HCT116 (cell line): ENCODE measurements at regions not wholly inside any gene's neighbourhood (a gene's known extent, or its start where the extent isn't known, plus 50 kb on each side); places are given as distances from the start of the nearest gene placed in this dataset.

Experiments
- ATAC-seq: fragments of 200-7000 bp; cut with Tn5 transposase; 2 replicates; pipeline ENCODE4 v1.9.1; 2020; ENCODE audit warnings: mild to moderate bottlenecking, moderate library complexity
- BruUV-seq: library from RNA; stranded (reverse); fragments of 400-500 nt; replicated peaks from 2 replicates; lab custom pipeline; 2021; lab: Mats Ljungman, UMichigan
- CTCF ChIA-PET: fragments of 300-600 bp; sonication (Branson Sonifier 250); formaldehyde crosslinking; loops from one replicate; lab custom pipeline; 2021; ENCODE audit warnings: antibody characterized with exemption; lab: Charles Lee
- POLR2A ChIA-PET: fragments of 300-600, 350-600 bp; sonication (Branson Sonifier 250); formaldehyde crosslinking; loops from one replicate; lab custom pipeline; 2021; ENCODE audit warnings: antibody characterized with exemption; lab: Charles Lee
- RAD21 ChIA-PET, 2 experiments: fragments of 300-600 bp; sonication (Branson Sonifier 250); formaldehyde crosslinking; loops; one replicate each; lab custom pipeline; 2023; ENCODE audit warnings: low total read pairs in 2 of 2; ENCODE audit not compliant: uncharacterized antibody in 2 of 2, unreplicated experiment in 2 of 2, low non-redundant PET in 1 of 2; lab: Charles Lee
- DNase-seq: peaks from one replicate; pipeline ENCODE4 v3.0.0-alpha.2; 2010; ENCODE audit warnings: low read depth, low spot score
- H2AFZ ChIP-seq: fragments of 200-600 bp; shearing (Covaris generic), sonication (generic); 2 replicates; pipeline ENCODE4 v1.6.1; 2017; ENCODE audit warnings: low read depth, mixed run types, mixed read lengths, antibody characterized with exemption, low read length; ENCODE audit not compliant: poor library complexity, severe bottlenecking
- H3K27ac ChIP-seq: 2 replicates; pipeline ENCODE4 v1.5.1; 2012; ENCODE audit warnings: low read depth, low read length
- H3K27me3 ChIP-seq: fragments of 200-600 bp; sonication (generic); 2 replicates; pipeline ENCODE4 v1.6.1; 2016; ENCODE audit warnings: mixed run types, low read length, mixed read lengths; ENCODE audit not compliant: insufficient read depth
- H3K36me3 ChIP-seq, 2 experiments: fragments of 200-500 bp in 1 of 2; fragments of 200-600 bp in 1 of 2; sonication (Bioruptor generic) in 1 of 2; sonication (generic) in 1 of 2; 2 replicates each; pipeline versions ENCODE4 v1.5.1 to v1.6.1; 2014 to 2016; ENCODE audit warnings: low read length in 2 of 2, inconsistent platforms in 1 of 2, mixed read lengths in 1 of 2, mixed run types in 1 of 2; ENCODE audit not compliant: insufficient read depth in 2 of 2, control insufficient read depth in 1 of 2
- H3K4me1 ChIP-seq, 2 experiments: fragments of 200-600 bp in 1 of 2; sonication (generic) in 1 of 2; 2 replicates each; pipeline versions ENCODE4 v1.5.1 to v1.6.1; 2012 to 2017; ENCODE audit warnings: low read length in 2 of 2, inconsistent platforms in 1 of 2, mild to moderate bottlenecking in 1 of 2, mixed read lengths in 1 of 2, mixed run types in 1 of 2, moderate library complexity in 1 of 2; ENCODE audit not compliant: insufficient read depth in 2 of 2, control insufficient read depth in 1 of 2
- H3K4me2 ChIP-seq: fragments of 200-600 bp; sonication (generic); 2 replicates; pipeline ENCODE4 v1.6.1; 2017; ENCODE audit warnings: mixed run types, low read length, mixed read lengths
- H3K4me3 ChIP-seq, 2 experiments: fragments of 200-600 bp in 1 of 2; sonication (generic) in 1 of 2; replicated peaks in 1 of 2; 2 replicates each; pipeline ENCODE4 v1.5.1; 2011 to 2016; ENCODE audit warnings: low read length in 2 of 2, control low read depth in 1 of 2, low read depth in 1 of 2, mild to moderate bottlenecking in 1 of 2, mixed read lengths in 1 of 2, mixed run types in 1 of 2
- H3K79me2 ChIP-seq: fragments of 200-600 bp; sonication (generic); 2 replicates; pipeline ENCODE4 v1.6.1; 2017; ENCODE audit warnings: mild to moderate bottlenecking, mixed run types, low read length, moderate library complexity, mixed read lengths; ENCODE audit not compliant: insufficient read depth
- H3K9ac ChIP-seq: fragments of 200-600 bp; sonication (generic); 2 replicates; pipeline ENCODE4 v1.6.1; 2016; ENCODE audit warnings: low read length, mixed read lengths
- H3K9me2 ChIP-seq: fragments of 200-600 bp; sonication (generic), shearing (Covaris generic); 2 replicates; pipeline ENCODE4 v1.6.1; 2017; ENCODE audit warnings: mixed run types, mild to moderate bottlenecking, moderate library complexity; ENCODE audit not compliant: insufficient read depth
- H3K9me3 ChIP-seq, 2 experiments: fragments of 200-500 bp in 1 of 2; fragments of 200-600 bp in 1 of 2; sonication (Bioruptor generic) in 1 of 2; sonication (generic) in 1 of 2; 2 replicates each; pipeline ENCODE4 v1.6.1; 2014 to 2017; ENCODE audit warnings: low read length in 2 of 2, mixed read lengths in 2 of 2, inconsistent platforms in 1 of 2, low read depth in 1 of 2, mild to moderate bottlenecking in 1 of 2, mixed run types in 1 of 2, moderate library complexity in 1 of 2; ENCODE audit not compliant: control insufficient read depth in 1 of 2, insufficient read depth in 1 of 2
- H4K20me1 ChIP-seq: fragments of 200-600 bp; sonication (generic), shearing (Covaris generic); 2 replicates; pipeline ENCODE4 v1.6.1; 2017; ENCODE audit warnings: mixed run types, mild to moderate bottlenecking, moderate library complexity; ENCODE audit not compliant: insufficient read depth
- CBX3 ChIP-seq: IDR thresholded peaks from 2 replicates; pipeline ENCODE4 v1.6.1; 2012; ENCODE audit warnings: low read depth
- CTCF ChIP-seq, 3 experiments: fragments of 200-600 bp in 1 of 3; sonication (generic) in 1 of 3; IDR thresholded peaks in 2 of 3; conservative IDR thresholded peaks in 1 of 3; 2 replicates each; pipeline ENCODE4 v1.5.1; 2012 to 2017; ENCODE audit warnings: low read depth in 2 of 3, low read length in 2 of 3, antibody characterized with exemption in 1 of 3, borderline replicate concordance in 1 of 3, control low read depth in 1 of 3, mild to moderate bottlenecking in 1 of 3, mixed read lengths in 1 of 3, mixed run types in 1 of 3, moderate library complexity in 1 of 3; ENCODE audit not compliant: insufficient read depth in 1 of 3
- RAD21 ChIP-seq: IDR thresholded peaks from 2 replicates; pipeline ENCODE4 v1.6.1; 2012; ENCODE audit warnings: low read depth, mild to moderate bottlenecking
- TCF7L2 ChIP-seq: IDR thresholded peaks from 2 replicates; pipeline ENCODE4 v1.7.0; 2011; ENCODE audit warnings: borderline replicate concordance, inconsistent platforms; ENCODE audit not compliant: insufficient read depth, insufficient read length; ENCODE audit errors: extremely low read depth
- YY1 ChIP-seq: IDR thresholded peaks from 2 replicates; pipeline ENCODE4 v1.6.1; 2011; ENCODE audit warnings: low read length, low read depth, moderate library complexity, mild to moderate bottlenecking; ENCODE audit not compliant: insufficient replicate concordance; ENCODE audit errors: extremely low read depth
- intact Hi-C: fragments of 100-400 bp; cut with micrococcal nuclease; formaldehyde crosslinking; loops from 2 replicates; pipeline ENCODE4 v1.10.0; 2022

- no peaks in the 10 kb centered on the region for H3K79me2 ChIP-seq
- peak; percentile 49 for DNase-seq
- peak overlapping the region; percentile 89 for H2AFZ ChIP-seq
- no TSS peak for BruUV-seq
- no peak overlapping the region for H3K4me2 ChIP-seq
- ChIA-PET RAD21 (interaction anchor here (0.6 to 1.0 kb wide), 2 partner anchors 137 to 860 kb away, joined by 3 to 5 read pairs; no protein-coding TSS in a partner anchor), CTCF (interaction anchor here (0.6 to 2.5 kb wide), 11 partner anchors 10 to 1825 kb away, joined by 3 to 24 read pairs (median 5); no protein-coding TSS in a partner anchor), POLR2A (no interaction called here)
- no peaks in the 10 kb centered on the region for H4K20me1 ChIP-seq
- H3K27me3 ChIP-seq, result no peaks in the 10 kb centered on the region
- TF ChIP-seq CTCF (IDR thresholded peaks at IDR 0.05 in 2 of 3, conservative IDR thresholded peaks at IDR 0.05 in 1 of 3; ENCODE audit: borderline replicate concordance in 1 of 3, insufficient read depth in 1 of 3, low read depth in 2 of 3, low read length in 2 of 3) (peak; percentile 55 to 75 (median 58); a peak in 4 of 6 replicates), RAD21 (peak; percentile 90), TCF7L2 (no peak), YY1 (peak; percentile 24), CBX3 (no peak)
- no peaks in the 10 kb centered on the region for H3K9me2 ChIP-seq
- H3K27ac ChIP-seq, result no peak overlapping the region
- H3K9me3 ChIP-seq, result no peaks in the 10 kb centered on the region
- intact Hi-C loops, result loop anchor here (2.0 to 10.0 kb wide), 5 partner anchors 137 to 1817 kb away; partner anchors contain the start of gene NR4A2
- H3K36me3 ChIP-seq, result no peaks in the 10 kb centered on the region
- peaks cover 0 to 3% of the 10 kb centered on the region in 2 experiments; a peak in 1 of 4 replicates for H3K4me1 ChIP-seq
- no peak overlapping the region for H3K4me3 ChIP-seq
- no peak overlapping the region for H3K9ac ChIP-seq
- ATAC-seq, result peak; percentile 80
These were observed 63.3 kb upstream of the GALNT5 start for GRCh38 chr2:157194097-157194688.
